ENCODE measurements at regions not wholly inside any gene's neighbourhood (a gene's known extent, or its start where the extent isn't known, plus 50 kb on each side); places are given as distances from the start of the nearest gene placed in this dataset.

GRCh38 chr15:25981114-25981513, 118.0 kb upstream of the ATP10A start:
- TF ChIP-seq CTCF (conservative IDR thresholded peaks at IDR 0.05; ENCODE audit: low read depth, low read length), result no peak
- no peak for DNase-seq (ENCODE audit: low read depth)
- H3K4me3 ChIP-seq (ENCODE audit: low read depth, low read length), result no peak overlapping the region

- no peak for TF ChIP-seq CTCF (conservative IDR thresholded peaks at IDR 0.05; ENCODE audit: low read depth, low read length)
- H3K4me3 ChIP-seq (ENCODE audit: low read depth, low read length), result no peak overlapping the region
- no peak for DNase-seq (ENCODE audit: low read depth)
Observed at GRCh38 chr15:25972141-25972675, 109.1 kb upstream of the ATP10A start.

- TF ChIP-seq CTCF (conservative IDR thresholded peaks at IDR 0.05; ENCODE audit: low read depth, low read length), result no peak
- DNase-seq (ENCODE audit: low read depth), result no peak
- H3K4me3 ChIP-seq (ENCODE audit: low read depth, low read length), result no peak overlapping the region
Observed at GRCh38 chr15:25971053-25971452, 107.9 kb upstream of the ATP10A start.

- TF ChIP-seq CTCF (conservative IDR thresholded peaks at IDR 0.05; ENCODE audit: low read depth, low read length), result no peak
- no peak for DNase-seq (ENCODE audit: low read depth)
- H3K4me3 ChIP-seq (ENCODE audit: low read depth, low read length), result no peak overlapping the region
Observed at GRCh38 chr15:25969886-25970285, 106.8 kb upstream of the ATP10A start.

- TF ChIP-seq CTCF (conservative IDR thresholded peaks at IDR 0.05; ENCODE audit: low read depth, low read length), result no peak
- H3K4me3 ChIP-seq (ENCODE audit: low read depth, low read length), result no peak overlapping the region
- no peak for DNase-seq (ENCODE audit: low read depth)
Observed at GRCh38 chr15:25967116-25967515, 104.0 kb upstream of the ATP10A start.

- DNase-seq (ENCODE audit: low read depth), result no peak
- no peak overlapping the region for H3K4me3 ChIP-seq (ENCODE audit: low read depth, low read length)
- no peak for TF ChIP-seq CTCF (conservative IDR thresholded peaks at IDR 0.05; ENCODE audit: low read depth, low read length)
Observed at GRCh38 chr15:25965326-25965725, 102.2 kb upstream of the ATP10A start.

- DNase-seq (ENCODE audit: low read depth), result no peak
- no peak for TF ChIP-seq CTCF (conservative IDR thresholded peaks at IDR 0.05; ENCODE audit: low read depth, low read length)
- H3K4me3 ChIP-seq (ENCODE audit: low read depth, low read length), result no peak overlapping the region
Observed at GRCh38 chr15:25960273-25960672, 97.1 kb upstream of the ATP10A start.

All from epithelial cell of proximal tubule (primary cell).